ENCODE measurements at regions not wholly inside any gene's neighbourhood (a gene's known extent, or its start where the extent isn't known, plus 50 kb on each side); places are given as distances from the start of the nearest gene placed in this dataset.

GRCh38 chr14:101176535-101177205 lies 273.1 kb upstream of the RTL1 start:
- DNase-seq (ENCODE audit: low read depth, low spot score): no peak

- DNase-seq (ENCODE audit: low read depth, low spot score): no peak
These were observed 273.9 kb upstream of the RTL1 start for GRCh38 chr14:101177301-101177971.

- DNase-seq (ENCODE audit: low read depth, low spot score): no peak
These were observed 274.9 kb upstream of the RTL1 start for GRCh38 chr14:101178184-101179072.

GRCh38 chr14:101179691-101180211 lies 276.2 kb upstream of the RTL1 start:
- no peak for DNase-seq (ENCODE audit: low read depth, low spot score)

- DNase-seq (ENCODE audit: low read depth, low spot score): no peak
These were observed 278.2 kb upstream of the RTL1 start for GRCh38 chr14:101181446-101182313.

- DNase-seq (ENCODE audit: low read depth, low spot score): no peak
These were observed 279.0 kb upstream of the RTL1 start for GRCh38 chr14:101182476-101182875.

- DNase-seq (ENCODE audit: low read depth, low spot score): no peak
These were observed 280.0 kb upstream of the RTL1 start for GRCh38 chr14:101183376-101184103.

GRCh38 chr14:101184104-101184455 lies 280.6 kb upstream of the RTL1 start:
- no peak for DNase-seq (ENCODE audit: low read depth, low spot score)

- DNase-seq (ENCODE audit: low read depth, low spot score): no peak
These were observed 281.1 kb upstream of the RTL1 start for GRCh38 chr14:101184572-101184971.

GRCh38 chr14:101185073-101185835 lies 281.7 kb upstream of the RTL1 start:
- DNase-seq (ENCODE audit: low read depth, low spot score): no peak

- no peak for DNase-seq (ENCODE audit: low read depth, low spot score)
These were observed 282.4 kb upstream of the RTL1 start for GRCh38 chr14:101185946-101186345.

- DNase-seq (ENCODE audit: low read depth, low spot score): no peak
These were observed 283.0 kb upstream of the RTL1 start for GRCh38 chr14:101186544-101186943.

GRCh38 chr14:101186992-101187815 lies 283.7 kb upstream of the RTL1 start:
- DNase-seq (ENCODE audit: low read depth, low spot score): no peak

- DNase-seq (ENCODE audit: low read depth, low spot score): no peak
These were observed 284.5 kb upstream of the RTL1 start for GRCh38 chr14:101187816-101188570.

- no peak for DNase-seq (ENCODE audit: low read depth, low spot score)
These were observed 285.0 kb upstream of the RTL1 start for GRCh38 chr14:101188571-101188915.

GRCh38 chr14:101189266-101189665 lies 285.7 kb upstream of the RTL1 start:
- no peak for DNase-seq (ENCODE audit: low read depth, low spot score)

- no peak for DNase-seq (ENCODE audit: low read depth, low spot score)
These were observed 286.5 kb upstream of the RTL1 start for GRCh38 chr14:101189962-101190560.

Data from activated CD4-positive, CD25-positive, alpha-beta regulatory T cell treated with anti-CD3 and anti-CD28 coated beads, Interleukin-2, amount 50 U/mL, for 16 hours (primary cell).